Heart left ventricle (tissue), 16 donors: ENCODE measurements at regions not wholly inside any gene's neighbourhood (a gene's known extent, or its start where the extent isn't known, plus 50 kb on each side); places are given as distances from the start of the nearest gene placed in this dataset.
"Not testable (repeated sequence)": the region's sequence is repeated elsewhere in the genome, so short reads cannot be mapped to it uniquely, and the experiment has no call there.

Experiments
- ATAC-seq, 4 donors: fragments of 200-7000 bp; cut with Tn5 transposase; one replicate each; pipeline ENCODE4 v1.9.1; 2020 to 2022; ENCODE audit warnings: moderate library complexity in 4 of 4, mild to moderate bottlenecking in 3 of 4, moderate number of reproducible peaks in 1 of 4
- DNase-seq, 5 donors: peaks; one replicate each; pipeline ENCODE4 v3.0.0-alpha.2; 2020
- H3K27ac ChIP-seq, 12 donors: fragments of 200-600 bp; sonication (generic) in 4 of 12; one replicate each; pipeline versions ENCODE4 v1.5.0 to v1.8.0; 2016 to 2022; ENCODE audit warnings: mild to moderate bottlenecking in 2 of 12
- H3K27me3 ChIP-seq, 9 donors: fragments of 200-600 bp; sonication (generic) in 2 of 9; one replicate each; pipeline versions ENCODE4 v1.5.1 to v1.8.0; 2016 to 2022; ENCODE audit warnings: mild to moderate bottlenecking in 3 of 9
- H3K36me3 ChIP-seq, 9 donors: fragments of 200-600 bp; sonication (generic) in 2 of 9; one replicate each; pipeline versions ENCODE4 v1.5.0 to v1.8.0; 2018 to 2022; ENCODE audit warnings: mild to moderate bottlenecking in 2 of 9
- H3K4me1 ChIP-seq, 12 donors: fragments of 200-600 bp; sonication (generic) in 4 of 12; one replicate each; pipeline versions ENCODE4 v1.5.0 to v1.8.0; 2016 to 2022; ENCODE audit warnings: mild to moderate bottlenecking in 3 of 12
- H3K4me3 ChIP-seq, 12 donors: fragments of 200-600 bp; sonication (generic) in 4 of 12; one replicate each; pipeline versions ENCODE4 v1.5.0 to v1.8.0; 2017 to 2022; ENCODE audit warnings: mild to moderate bottlenecking in 9 of 12, moderate library complexity in 4 of 12
- H3K9me3 ChIP-seq, 12 donors: fragments of 200-600 bp; sonication (generic) in 4 of 12; one replicate each; pipeline versions ENCODE4 v1.5.0 to v1.8.0; 2016 to 2022; ENCODE audit warnings: mild to moderate bottlenecking in 1 of 12
- CTCF ChIP-seq, 12 donors: fragments of 200-600 bp; sonication (generic) in 4 of 12; IDR thresholded peaks; one replicate each; pipeline versions ENCODE4 v1.5.0 to v1.8.0; 2018 to 2022; ENCODE audit warnings: antibody characterized with exemption in 12 of 12, mild to moderate bottlenecking in 5 of 12
- POLR2A ChIP-seq, 2 donors: fragments of 450-650 bp; IDR thresholded peaks; one replicate each; pipeline ENCODE4 v1.6.1; 2017; ENCODE audit warnings: antibody characterized with exemption in 2 of 2, mild to moderate bottlenecking in 2 of 2, moderate library complexity in 2 of 2
- WGBS, 4 donors: extraction: QIAGEN DNeasy Blood & Tissue Kit in 2 of 4; methylation state at CpG; one replicate each; pipeline versions ENCODE4 v1.1.5 to v1.1.7; 2013 to 2018; 5-methylcytosine and 5-hydroxymethylcytosine counted together
- intact Hi-C, 10 donors: fragments of 100-400 bp; cut with DNase I; formaldehyde crosslinking; loops; one replicate each; pipeline versions ENCODE4 v1.11.1 to v1.14.2; 2022
- donor health status: ischemic (EF 13 %, LVEDD 7.1; RV severe dilation, severe dysfunction).
- donor health status: healthy with polysubstance abuse.
- donor health status: DM: no; HTN: yes; CAD: no.
- donor health status: DM: no; HTN: no; CAD: no.
- donor health status: ischemic (EF 25% LVEDD 6.9; RV normal size, moderate dysfunction).
- donor health status: ischemic (EF 25% LVEDD 5.7; RV mildly dilated, moderate dysfunction).
- donor health status: healthy.
- donor health status: DM: yes; HTN: yes; CAD: no.
- donor health status: ischemic (EF 35%, LVEDD 5.7; RV mildly dilated, moderate dysfunction).
- donor health status: nonischemic (EF 11% LVEDD 7.7; RV severe dilation, severe dysfunction).
- donor health status: DM: yes; HTN: yes; CAD: no.
- donor health status: PGD.
- donor health status: ischemic (EF 29% LVEDD 5.4; RV normal size, mild dysfunction).
- donor health status: nonischemic (EF 23%, LVEDD 6.1; RV moderate dilation, normal function).

- H3K9me3 ChIP-seq = peaks cover 0 to 18% (median 3%) of the 10 kb centered on the region in 12 donors
- TF ChIP-seq POLR2A (IDR thresholded peaks at IDR 0.05) (no peak), CTCF (IDR thresholded peaks at IDR 0.05) (no peak)
Measured at GRCh38 chr4:159937595-159937994, 834.7 kb downstream of the RAPGEF2 start.

GRCh38 chr4:159939681-159940080, 836.8 kb downstream of the RAPGEF2 start:
- H3K4me3 ChIP-seq, H3K36me3 ChIP-seq, H3K9me3 ChIP-seq, ATAC-seq, DNase-seq, H3K27me3 ChIP-seq, intact Hi-C loops, H3K4me1 ChIP-seq, H3K27ac ChIP-seq: not testable (repeated sequence)
- 92 to 100% (median 95%) methylated on average over 1 to 25 of the region's 25 CpGs for WGBS, 4 donors

More at GRCh38 chr4:159937595-159937994, 834.7 kb downstream of the RAPGEF2 start:
- no peaks in the 10 kb centered on the region for H3K36me3 ChIP-seq
- whole genome bisulfite sequencing, 4 donors = 78 to 85% (median 83%) methylated on average over 3 of the region's 3 CpGs
- H3K27me3 ChIP-seq = no peaks in the 10 kb centered on the region
- no peak for ATAC-seq
- no peak overlapping the region for H3K27ac ChIP-seq
- DNase-seq = no peak
- no peaks in the 10 kb centered on the region for H3K4me1 ChIP-seq
- H3K4me3 ChIP-seq = no peak overlapping the region
- intact Hi-C loops = no loop called here

- Histone ChIP-seq H3K4me3 (no peak overlapping the region), H3K27ac (no peak overlapping the region), H3K4me1 (no peaks in the 10 kb centered on the region), H3K27me3 (no peaks in the 10 kb centered on the region), H3K36me3 (no peaks in the 10 kb centered on the region), H3K9me3 (no peaks in the 10 kb centered on the region)
- WGBS, 4 donors = 89 to 96% (median 94%) methylated on average over 3 of the region's 3 CpGs
- intact Hi-C loops = no loop called here
- no peak for TF ChIP-seq POLR2A (IDR thresholded peaks at IDR 0.05)
- TF ChIP-seq CTCF (IDR thresholded peaks at IDR 0.05) = no peak
- no peak for DNase-seq
- no peak for ATAC-seq
Measured at GRCh38 chr4:159941076-159941475, 838.2 kb downstream of the RAPGEF2 start.

- WGBS, 4 donors = 59 to 68% (median 64%) methylated on average over 4 of the region's 4 CpGs
- intact Hi-C loops = no loop called here
Measured at GRCh38 chr4:159944477-159944876, 841.6 kb downstream of the RAPGEF2 start.

More at GRCh38 chr4:159944477-159944876, 841.6 kb downstream of the RAPGEF2 start:
- Histone ChIP-seq H3K36me3 (no peaks in the 10 kb centered on the region), H3K27ac (no peak overlapping the region), H3K9me3 (no peaks in the 10 kb centered on the region), H3K4me3 (no peak overlapping the region), H3K27me3 (no peaks in the 10 kb centered on the region), H3K4me1 (no peaks in the 10 kb centered on the region)
- TF ChIP-seq CTCF (IDR thresholded peaks at IDR 0.05) (no peak), POLR2A (IDR thresholded peaks at IDR 0.05) (no peak)
- ATAC-seq (no peak), DNase-seq (no peak)
